Activated T-helper 17 cell treated with anti-CD3 and anti-CD28 coated beads, Interleukin-2, amount 50 U/mL, for 72 hours (primary cell): ENCODE measurements at regions not wholly inside any gene's neighbourhood (a gene's known extent, or its start where the extent isn't known, plus 50 kb on each side); places are given as distances from the start of the nearest gene placed in this dataset.
"Not testable (repeated sequence)": the region's sequence is repeated elsewhere in the genome, so short reads cannot be mapped to it uniquely, and the experiment has no call there.

Experiments
- ATAC-seq: fragments of 150-1000 bp; cut with Tn5 transposase; replicated peaks from 2 replicates; pipeline ENCODE4 v1.10.0; 2021; ENCODE audit warnings: mild to moderate bottlenecking, moderate library complexity
- H3K27ac Mint-ChIP-seq: one replicate; pipeline ENCODE4 v1.8.0; 2022; ENCODE audit warnings: mixed read lengths
- H3K27me3 Mint-ChIP-seq: one replicate; pipeline ENCODE4 v1.8.0; 2022; ENCODE audit warnings: mixed read lengths
- H3K36me3 Mint-ChIP-seq: one replicate; pipeline ENCODE4 v1.8.0; 2022; ENCODE audit warnings: low read depth, mild to moderate bottlenecking, mixed read lengths
- H3K4me1 Mint-ChIP-seq: one replicate; pipeline ENCODE4 v1.8.0; 2022; ENCODE audit warnings: mixed read lengths
- H3K4me3 Mint-ChIP-seq: one replicate; pipeline ENCODE4 v1.8.0; 2022; ENCODE audit warnings: mild to moderate bottlenecking, mixed read lengths
- H3K9me3 Mint-ChIP-seq: one replicate; pipeline ENCODE4 v1.8.0; 2022; ENCODE audit warnings: mixed read lengths

- Mint-ChIP-seq H3K27me3 (peaks cover 21% of the 10 kb centered on the region), H3K4me1 (no peaks in the 10 kb centered on the region)
Measured at GRCh38 chr15:79492065-79492464, 59.9 kb downstream of the MINAR1 start.

GRCh38 chr15:79494384-79494909 is 62.3 kb downstream of the MINAR1 start:
- no peak for ATAC-seq
- H3K4me1 Mint-ChIP-seq, result no peaks in the 10 kb centered on the region
- no peaks in the 10 kb centered on the region for H3K36me3 Mint-ChIP-seq
- H3K9me3 Mint-ChIP-seq, result no peaks in the 10 kb centered on the region
- no peak overlapping the region for H3K27ac Mint-ChIP-seq
- H3K4me3 Mint-ChIP-seq, result no peak overlapping the region
- H3K27me3 Mint-ChIP-seq, result peaks cover 21% of the 10 kb centered on the region

More at GRCh38 chr15:79492065-79492464, 59.9 kb downstream of the MINAR1 start:
- no peak overlapping the region for H3K27ac Mint-ChIP-seq
- no peaks in the 10 kb centered on the region for H3K9me3 Mint-ChIP-seq
- H3K4me3 Mint-ChIP-seq, result no peak overlapping the region
- no peaks in the 10 kb centered on the region for H3K36me3 Mint-ChIP-seq
- ATAC-seq, result no peak

- H3K36me3 Mint-ChIP-seq, result no peaks in the 10 kb centered on the region
Measured at GRCh38 chr15:79494963-79495755, 63.0 kb downstream of the MINAR1 start.

GRCh38 chr15:79495775-79496174 is 63.6 kb downstream of the MINAR1 start:
- peaks cover 25% of the 10 kb centered on the region for H3K27me3 Mint-ChIP-seq

More at GRCh38 chr15:79494963-79495755, 63.0 kb downstream of the MINAR1 start:
- Mint-ChIP-seq H3K4me3 (no peak overlapping the region), H3K27ac (no peak overlapping the region), H3K9me3 (no peaks in the 10 kb centered on the region), H3K4me1 (no peaks in the 10 kb centered on the region), H3K27me3 (peaks cover 21% of the 10 kb centered on the region)
- no peak for ATAC-seq

GRCh38 chr15:79496838-79497237 is 64.7 kb downstream of the MINAR1 start:
- ATAC-seq, result no peak
- no peaks in the 10 kb centered on the region for H3K36me3 Mint-ChIP-seq
- peaks cover 25% of the 10 kb centered on the region for H3K27me3 Mint-ChIP-seq
- H3K4me3 Mint-ChIP-seq, result no peak overlapping the region
- no peaks in the 10 kb centered on the region for H3K9me3 Mint-ChIP-seq
- H3K27ac Mint-ChIP-seq, result no peak overlapping the region
- H3K4me1 Mint-ChIP-seq, result no peaks in the 10 kb centered on the region

More at GRCh38 chr15:79495775-79496174, 63.6 kb downstream of the MINAR1 start:
- Mint-ChIP-seq H3K27ac (no peak overlapping the region), H3K9me3 (no peaks in the 10 kb centered on the region), H3K4me3 (no peak overlapping the region), H3K4me1 (no peaks in the 10 kb centered on the region), H3K36me3 (no peaks in the 10 kb centered on the region)
- no peak for ATAC-seq

- Mint-ChIP-seq H3K36me3 (no peaks in the 10 kb centered on the region), H3K9me3 (no peaks in the 10 kb centered on the region), H3K27ac (no peak overlapping the region), H3K4me1 (no peaks in the 10 kb centered on the region), H3K27me3 (peaks cover 4% of the 10 kb centered on the region), H3K4me3 (no peak overlapping the region)
- no peak for ATAC-seq
Measured at GRCh38 chr15:79501086-79501485, 69.0 kb downstream of the MINAR1 start.

GRCh38 chr15:79505956-79506355 is 73.8 kb downstream of the MINAR1 start:
- ATAC-seq, result no peak
- Mint-ChIP-seq H3K4me3 (no peak overlapping the region), H3K27ac (no peak overlapping the region), H3K36me3 (no peaks in the 10 kb centered on the region), H3K27me3 (no peaks in the 10 kb centered on the region), H3K9me3 (no peaks in the 10 kb centered on the region), H3K4me1 (no peaks in the 10 kb centered on the region)

GRCh38 chr15:79512844-79513243 is 80.7 kb downstream of the MINAR1 start:
- ATAC-seq, H3K9me3 Mint-ChIP-seq, H3K4me1 Mint-ChIP-seq, H3K4me3 Mint-ChIP-seq, H3K27ac Mint-ChIP-seq, H3K36me3 Mint-ChIP-seq, H3K27me3 Mint-ChIP-seq: not testable (repeated sequence)

GRCh38 chr15:79513417-79513816 is 81.3 kb downstream of the MINAR1 start:
- Mint-ChIP-seq H3K4me3 (no peak overlapping the region), H3K27me3 (peaks cover 8% of the 10 kb centered on the region), H3K4me1 (no peaks in the 10 kb centered on the region), H3K27ac (no peak overlapping the region), H3K36me3 (no peaks in the 10 kb centered on the region), H3K9me3 (no peaks in the 10 kb centered on the region)
- ATAC-seq, result no peak

- no peaks in the 10 kb centered on the region for H3K4me1 Mint-ChIP-seq
- no peak overlapping the region for H3K4me3 Mint-ChIP-seq
- H3K36me3 Mint-ChIP-seq, result no peaks in the 10 kb centered on the region
- peaks cover 8% of the 10 kb centered on the region for H3K27me3 Mint-ChIP-seq
- H3K27ac Mint-ChIP-seq, result no peak overlapping the region
- no peaks in the 10 kb centered on the region for H3K9me3 Mint-ChIP-seq
- no peak for ATAC-seq
Measured at GRCh38 chr15:79513940-79514339, 81.8 kb downstream of the MINAR1 start.

- H3K27me3 Mint-ChIP-seq, result peaks cover 8% of the 10 kb centered on the region
- ATAC-seq, result no peak
- H3K9me3 Mint-ChIP-seq, result no peaks in the 10 kb centered on the region
- no peak overlapping the region for H3K4me3 Mint-ChIP-seq
- no peaks in the 10 kb centered on the region for H3K4me1 Mint-ChIP-seq
- no peaks in the 10 kb centered on the region for H3K36me3 Mint-ChIP-seq
- H3K27ac Mint-ChIP-seq, result no peak overlapping the region
Measured at GRCh38 chr15:79515300-79516027, 83.3 kb downstream of the MINAR1 start.

GRCh38 chr15:79516155-79516554 is 84.0 kb downstream of the MINAR1 start:
- Mint-ChIP-seq H3K27me3 (peaks cover 12% of the 10 kb centered on the region), H3K36me3 (no peaks in the 10 kb centered on the region), H3K4me3 (no peak overlapping the region), H3K27ac (no peak overlapping the region), H3K9me3 (no peaks in the 10 kb centered on the region), H3K4me1 (no peaks in the 10 kb centered on the region)
- ATAC-seq, result no peak

- Mint-ChIP-seq H3K9me3 (no peaks in the 10 kb centered on the region), H3K27ac (no peak overlapping the region), H3K27me3 (peaks cover 14% of the 10 kb centered on the region), H3K36me3 (no peaks in the 10 kb centered on the region), H3K4me1 (no peaks in the 10 kb centered on the region), H3K4me3 (no peak overlapping the region)
- ATAC-seq, result no peak
Measured at GRCh38 chr15:79516646-79517045, 84.5 kb downstream of the MINAR1 start.

- Mint-ChIP-seq H3K36me3 (no peaks in the 10 kb centered on the region), H3K27me3 (peaks cover 14% of the 10 kb centered on the region), H3K27ac (no peak overlapping the region), H3K4me1 (no peaks in the 10 kb centered on the region), H3K4me3 (no peak overlapping the region), H3K9me3 (no peaks in the 10 kb centered on the region)
- no peak for ATAC-seq
Measured at GRCh38 chr15:79519628-79520027, 87.5 kb downstream of the MINAR1 start.

GRCh38 chr15:79520654-79521053 is 88.5 kb downstream of the MINAR1 start:
- H3K27ac Mint-ChIP-seq, result no peak overlapping the region
- peaks cover 14% of the 10 kb centered on the region for H3K27me3 Mint-ChIP-seq
- no peaks in the 10 kb centered on the region for H3K36me3 Mint-ChIP-seq
- ATAC-seq, result no peak
- H3K9me3 Mint-ChIP-seq, result no peaks in the 10 kb centered on the region
- no peak overlapping the region for H3K4me3 Mint-ChIP-seq
- H3K4me1 Mint-ChIP-seq, result no peaks in the 10 kb centered on the region
